RCC 7860 (cell line): ENCODE measurements at regions not wholly inside any gene's neighbourhood (a gene's known extent, or its start where the extent isn't known, plus 50 kb on each side); places are given as distances from the start of the nearest gene placed in this dataset.
"Not testable (repeated sequence)": the region's sequence is repeated elsewhere in the genome, so short reads cannot be mapped to it uniquely, and the experiment has no call there.

Source experiments
- DNase-seq: peaks from one replicate; pipeline ENCODE4 v3.0.0-alpha.2; 2015; ENCODE audit warnings: low spot score
- FAIRE-seq: peaks from 2 replicates; lab custom pipeline; 2012; peaks lifted over from hg19 to GRCh38; lab: Jason Lieb, UNC

DNA sequence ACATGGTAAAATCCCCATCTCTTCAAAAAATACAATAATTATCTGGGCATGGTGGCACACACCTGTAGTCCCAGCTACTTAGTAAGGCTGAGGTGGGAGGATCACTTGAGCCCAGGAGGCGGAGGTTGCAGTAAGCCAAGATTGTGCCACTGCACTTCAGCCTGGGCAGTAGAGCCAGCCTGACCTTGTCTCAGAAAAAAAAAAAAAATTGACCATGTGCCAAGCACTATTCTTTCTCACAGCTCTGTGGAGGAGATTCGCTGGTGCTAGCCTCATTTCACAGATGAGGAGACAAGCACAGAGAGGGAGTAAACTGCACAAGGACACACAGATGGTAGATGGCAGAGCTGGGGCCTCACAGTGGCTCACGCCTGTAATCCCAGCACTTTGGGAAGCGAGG, 131.8 kb upstream of the JARID2 start:
- no peak for FAIRE-seq
- DNase-seq: no peak

DNA sequence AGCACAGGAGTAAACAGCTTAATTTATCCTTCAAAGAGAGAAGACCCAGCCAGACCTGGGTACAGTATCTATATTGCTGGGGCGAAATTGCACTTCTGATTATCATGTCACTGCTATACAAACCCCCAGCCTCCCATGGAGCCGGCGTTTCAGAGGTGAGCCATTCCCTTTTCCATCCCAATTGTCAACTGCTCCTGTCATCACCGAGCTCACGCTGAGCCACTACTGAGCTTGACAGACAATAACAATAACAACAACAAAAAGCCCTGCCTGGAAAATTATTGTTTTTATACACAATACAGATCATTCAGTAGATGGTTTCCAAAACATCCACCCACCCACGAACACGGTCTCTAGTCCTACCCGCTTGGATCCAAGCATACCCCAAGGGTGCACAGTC, 129.0 kb upstream of the JARID2 start:
- FAIRE-seq (no peak), DNase-seq (no peak)

DNA sequence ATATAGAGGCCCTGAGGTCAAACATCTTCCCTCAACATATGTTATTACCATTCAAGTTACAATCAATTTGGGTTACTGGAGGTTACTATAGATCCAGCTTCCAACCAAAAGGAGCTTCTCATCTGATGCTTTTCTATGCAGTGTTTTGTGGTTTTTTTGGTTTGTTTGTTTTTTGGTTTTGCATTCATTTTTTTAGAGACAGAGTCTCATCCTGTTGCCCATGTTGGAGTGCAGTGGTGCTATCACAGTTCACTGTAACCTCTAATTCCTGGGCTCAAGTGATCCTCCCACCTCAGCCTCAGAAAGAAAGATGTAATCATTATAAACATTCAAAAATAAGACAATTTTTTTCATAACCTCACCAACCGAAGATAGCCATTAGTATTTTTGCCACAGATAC, 124.4 kb upstream of the JARID2 start:
- FAIRE-seq (no peak), DNase-seq (no peak)

DNA sequence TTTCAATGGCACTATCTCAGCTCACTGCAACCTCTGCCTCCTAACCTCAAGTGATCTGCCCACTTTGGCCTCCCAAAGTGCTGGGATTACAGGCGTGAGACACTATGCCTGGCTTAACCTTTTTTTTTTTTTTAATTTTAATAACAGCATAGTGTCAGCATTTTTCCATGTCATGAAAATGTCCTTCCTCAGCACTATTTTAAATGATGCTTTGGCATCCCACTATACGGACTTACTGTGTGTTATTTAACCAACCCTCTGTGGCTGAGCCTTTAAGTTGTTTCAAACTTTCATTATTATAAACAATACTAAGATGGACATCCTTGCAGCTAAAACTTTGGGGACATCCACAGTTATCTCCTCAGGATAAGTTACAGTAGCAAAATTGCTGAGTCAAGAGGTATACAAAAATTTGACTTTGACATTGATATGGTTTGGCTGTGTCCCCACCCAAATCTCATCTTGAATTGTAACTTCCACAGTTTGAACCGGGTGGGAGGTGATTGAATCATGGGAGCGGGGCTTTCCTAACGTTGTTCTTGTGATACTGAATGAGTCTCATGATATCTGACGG, 123.8 kb upstream of the JARID2 start:
- no peak for FAIRE-seq
- no peak for DNase-seq

DNA sequence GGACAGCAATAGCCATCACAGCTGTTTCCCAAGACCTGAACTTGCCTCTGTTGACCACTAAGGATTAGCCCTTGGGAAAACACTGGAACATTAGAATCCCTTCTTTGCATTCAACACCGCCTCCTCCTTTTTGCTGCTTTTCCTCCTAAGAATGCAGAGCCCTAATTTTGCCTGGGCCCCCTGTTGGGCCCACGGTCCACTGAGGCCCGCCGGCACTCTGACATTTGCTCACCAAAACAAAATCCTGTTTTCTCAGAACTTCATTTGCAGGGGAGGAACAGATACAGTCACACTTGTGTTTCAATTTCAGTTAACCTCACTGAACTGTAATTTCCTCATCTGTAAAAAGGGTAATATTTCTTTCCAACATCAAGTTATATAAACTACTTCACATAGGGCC, 116.0 kb upstream of the JARID2 start:
- DNase-seq: no peak
- FAIRE-seq: no peak

DNA sequence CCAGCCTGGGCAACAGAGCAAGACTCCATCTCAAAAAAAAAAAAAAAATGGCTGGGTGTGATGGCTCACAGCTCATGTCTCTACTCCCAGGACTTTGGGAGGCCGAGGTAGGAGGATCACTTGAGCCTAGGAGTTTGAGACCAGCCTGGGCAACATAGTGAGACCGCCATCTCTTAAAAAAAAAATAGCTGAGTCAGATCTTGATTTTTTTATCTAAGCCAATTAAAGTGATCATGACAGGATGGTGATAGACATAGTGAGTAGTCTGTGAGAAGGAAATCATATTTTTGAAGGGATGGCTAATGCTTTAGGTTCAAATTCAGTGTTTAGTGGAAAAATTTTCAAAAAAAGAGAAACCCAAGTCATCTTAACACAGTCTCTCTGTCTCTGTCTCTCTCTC, 114.6 kb upstream of the JARID2 start:
- no peak for DNase-seq
- no peak for FAIRE-seq

DNA sequence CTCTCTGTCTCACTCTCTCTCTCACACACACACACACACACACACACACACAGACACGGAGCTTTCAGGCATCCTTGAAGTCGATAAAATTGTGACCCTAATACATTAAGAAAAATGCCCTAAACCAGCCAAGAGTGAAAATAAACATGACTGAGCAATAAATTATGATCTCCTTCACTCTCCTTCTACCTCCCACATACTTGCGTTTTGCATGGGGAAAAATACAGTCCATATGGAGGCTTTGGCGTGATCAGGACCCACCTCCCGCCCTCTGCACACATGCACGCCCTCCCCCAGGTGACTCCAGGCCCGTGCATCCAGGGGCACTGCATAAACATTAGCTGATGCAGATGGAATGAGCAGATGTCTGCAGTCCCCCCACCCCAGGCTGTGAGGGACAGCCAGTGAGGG, 114.2 kb upstream of the JARID2 start:
- no peak for FAIRE-seq
- no peak for DNase-seq

DNA sequence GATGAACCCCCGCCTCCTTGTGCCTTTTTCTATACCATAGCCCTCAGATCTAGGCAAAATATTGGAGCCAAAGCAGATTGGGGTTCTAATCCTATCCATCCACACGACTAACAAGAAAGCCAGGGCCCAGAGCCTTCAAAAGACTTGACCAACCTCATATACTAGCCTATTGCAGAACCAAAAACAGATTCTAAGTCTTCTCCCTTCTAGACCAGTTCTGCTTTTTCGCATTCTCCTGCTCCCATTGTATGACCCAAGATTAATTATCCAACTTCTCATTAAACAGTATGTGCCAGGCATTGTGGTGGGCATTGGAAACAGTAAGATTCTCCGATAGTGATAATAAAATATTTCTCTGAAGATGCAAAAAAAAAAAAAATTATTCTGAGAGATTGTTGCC, 113.7 kb upstream of the JARID2 start:
- FAIRE-seq (no peak), DNase-seq (no peak)

DNA sequence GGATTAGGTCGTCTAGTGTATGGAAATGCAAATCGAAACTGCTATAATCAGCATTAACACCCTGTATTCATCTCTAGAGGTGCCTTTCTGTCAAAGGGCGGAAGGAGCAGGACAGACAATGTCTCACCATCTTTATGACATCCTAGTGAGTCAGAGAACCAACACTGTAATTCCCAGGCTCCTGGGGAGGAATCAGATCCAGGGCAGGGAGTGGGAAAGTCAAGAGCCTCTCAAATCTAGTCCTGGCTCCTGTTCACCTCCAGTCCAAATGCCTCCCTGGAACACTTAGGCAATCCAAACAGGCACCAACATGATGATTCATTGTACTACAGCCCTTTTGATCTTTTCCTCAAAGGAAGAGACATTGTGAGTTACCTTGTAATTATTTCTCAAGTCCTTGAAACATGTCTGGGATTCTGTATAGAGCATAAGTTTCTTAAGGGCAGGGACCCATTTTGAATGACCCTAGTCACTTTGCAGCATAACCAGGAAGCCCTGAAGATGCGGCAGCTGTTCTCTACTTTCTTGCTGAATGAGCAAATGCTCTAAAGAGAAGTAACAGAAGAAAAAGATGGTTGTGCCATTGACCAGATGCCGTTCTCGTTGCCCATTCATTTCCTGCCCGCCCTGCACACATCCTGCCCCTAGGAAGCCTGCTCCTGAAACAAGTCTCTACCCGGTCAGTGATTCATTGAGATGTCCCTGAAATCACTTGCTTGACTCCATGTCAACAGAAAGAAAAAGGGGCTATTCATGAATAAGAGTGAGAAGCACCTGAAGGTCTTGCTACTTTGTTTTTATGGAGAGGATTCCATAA, 112.8 kb upstream of the JARID2 start:
- DNase-seq: peak; percentile 94
- peak; percentile 89 for FAIRE-seq

DNA sequence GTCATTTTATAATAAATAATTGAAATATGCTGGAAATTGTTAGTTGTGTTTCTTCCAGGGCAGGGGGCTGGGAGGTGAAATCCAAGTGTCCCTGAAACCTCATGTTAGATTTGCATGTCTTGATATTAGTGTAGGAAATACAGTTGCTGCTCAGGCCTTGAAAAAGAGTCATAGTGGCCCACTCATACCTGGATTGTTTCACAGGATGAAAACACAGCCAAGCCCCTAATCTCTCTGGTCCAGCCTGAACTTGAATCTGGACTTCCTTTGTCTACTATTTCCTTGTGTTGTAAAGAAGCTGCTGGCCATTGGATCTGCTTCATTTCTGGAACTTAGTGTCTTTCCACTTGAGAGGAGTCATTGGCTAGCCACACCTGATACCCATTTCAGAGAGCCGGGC, 108.8 kb upstream of the JARID2 start:
- FAIRE-seq: no peak
- DNase-seq: no peak

DNA sequence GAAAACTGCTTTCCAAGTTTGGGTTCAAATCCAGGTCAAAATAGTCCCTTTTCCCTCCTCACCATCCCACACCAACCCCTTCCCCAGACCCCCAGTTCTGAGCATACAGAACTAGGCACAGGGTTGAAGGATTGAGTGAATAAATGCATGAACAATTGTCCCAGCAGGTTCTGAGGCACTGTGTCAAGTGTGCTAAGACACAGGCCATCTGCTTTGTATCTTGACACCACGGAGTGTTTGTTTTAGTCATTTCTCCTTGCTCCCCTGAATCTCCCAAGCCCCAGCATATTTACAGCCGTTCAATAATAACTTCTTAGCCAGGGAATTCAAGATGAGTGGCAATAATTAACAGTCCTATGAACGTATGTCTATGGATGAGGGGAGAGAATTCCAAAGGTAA, 102.8 kb upstream of the JARID2 start:
- FAIRE-seq (no peak), DNase-seq (no peak)

DNA sequence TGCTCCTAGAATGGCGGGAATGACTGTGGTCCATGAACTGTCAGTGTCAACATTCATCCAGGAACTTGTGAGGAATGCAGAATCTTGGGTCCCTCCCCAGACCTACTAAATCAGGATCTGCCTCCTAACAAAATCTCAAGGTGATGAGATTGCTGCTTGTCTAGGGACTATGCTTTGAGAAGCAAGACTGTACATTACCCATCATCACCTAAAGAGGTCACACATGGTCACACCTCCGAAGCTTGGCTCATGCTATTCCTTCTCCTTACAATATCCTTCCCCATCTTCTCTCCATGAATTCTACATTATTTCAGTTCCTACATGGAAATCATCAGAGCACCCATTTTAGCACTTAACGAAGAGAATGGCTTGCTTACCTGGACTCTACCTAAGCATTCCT, 102.3 kb upstream of the JARID2 start:
- FAIRE-seq (no peak), DNase-seq (no peak)

DNA sequence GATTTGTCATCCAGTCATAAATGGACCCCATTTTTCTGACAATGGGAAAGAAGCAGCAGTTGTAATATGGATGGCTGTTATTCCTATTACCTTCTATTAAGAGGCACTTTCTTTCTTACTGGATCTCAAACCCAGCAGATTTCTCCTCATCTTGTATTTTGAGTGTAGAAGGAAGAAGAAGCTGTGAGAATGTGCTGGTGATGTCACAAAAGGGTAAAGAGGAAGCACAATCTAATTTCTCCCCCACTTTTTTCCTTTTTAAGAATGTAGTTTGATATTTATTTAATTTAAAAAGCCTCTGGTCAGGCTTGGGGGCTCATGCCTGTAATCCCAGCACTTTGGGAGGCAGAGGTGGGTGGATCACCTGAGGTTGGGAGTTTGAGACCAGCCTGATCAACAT, 100.0 kb upstream of the JARID2 start:
- DNase-seq: no peak
- no peak for FAIRE-seq

DNA sequence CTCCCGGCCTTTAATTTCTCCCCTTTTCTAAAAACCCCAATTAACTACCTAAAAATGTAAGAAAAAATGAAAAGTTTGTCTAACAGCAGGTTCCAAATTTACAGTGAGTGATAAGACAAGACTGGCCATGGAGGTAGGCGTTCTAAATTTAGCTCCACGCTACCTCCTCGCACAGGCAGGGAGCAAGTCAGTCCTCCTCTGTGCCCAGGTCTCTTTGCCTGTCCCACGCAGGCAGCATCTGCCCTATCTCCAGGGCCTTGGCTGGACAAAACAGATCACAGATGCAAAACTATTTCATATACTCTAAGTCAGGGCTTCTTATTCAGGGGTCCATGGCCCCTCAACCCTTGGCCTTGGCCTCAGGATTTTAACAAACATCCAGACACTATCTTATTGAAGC, 98.0 kb upstream of the JARID2 start:
- DNase-seq: no peak
- no peak for FAIRE-seq

DNA sequence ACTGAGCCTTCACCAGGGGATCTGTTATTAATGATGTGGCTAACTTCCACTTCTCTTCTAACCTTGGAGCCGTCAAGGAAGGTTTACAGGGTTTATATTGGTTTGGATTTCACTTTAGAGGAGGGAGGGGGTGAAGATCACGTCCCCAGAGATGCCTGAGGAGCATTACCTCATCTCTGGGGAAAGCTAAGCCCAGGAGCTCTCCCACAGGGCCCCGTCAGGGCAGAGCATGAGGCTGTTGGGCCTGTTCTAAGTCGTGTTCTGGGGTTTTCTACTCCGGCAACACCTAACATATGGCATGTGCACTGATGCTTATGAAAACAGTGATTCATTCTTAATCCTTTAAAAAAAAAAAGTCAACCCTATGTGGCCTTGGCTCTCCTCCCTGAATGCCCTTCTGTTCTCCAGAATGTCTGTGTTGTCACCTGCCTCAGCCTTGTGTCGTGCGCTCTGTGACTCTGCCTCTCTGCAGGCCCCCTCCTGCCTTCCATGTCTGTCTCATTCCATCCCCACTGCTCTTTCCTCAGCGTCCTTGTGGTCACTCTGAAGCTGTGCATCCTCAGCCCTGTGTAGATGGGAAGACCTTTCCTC, 97.4 kb upstream of the JARID2 start:
- DNase-seq (peak; percentile 82), FAIRE-seq (peak; percentile 23)

DNA sequence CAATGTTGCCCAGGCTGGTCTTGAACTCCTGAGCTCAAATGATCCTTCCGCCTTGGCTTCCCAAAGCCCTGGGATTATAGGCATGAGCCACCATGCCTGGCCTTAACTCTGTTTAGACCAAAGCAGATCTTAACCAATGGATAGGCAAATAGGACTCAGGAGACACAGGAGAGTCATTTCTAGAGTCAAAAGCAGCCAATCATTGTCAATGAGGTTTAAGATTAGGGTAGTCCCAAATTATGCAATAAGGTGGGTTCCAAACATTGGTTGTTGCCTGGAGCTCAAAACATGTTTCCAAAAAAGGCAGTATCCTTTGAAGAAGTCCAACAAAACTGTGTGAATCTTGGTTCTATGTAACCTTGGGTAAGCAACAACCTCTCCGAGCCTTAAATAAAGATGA, 95.7 kb upstream of the JARID2 start:
- FAIRE-seq: no peak
- DNase-seq: no peak

DNA sequence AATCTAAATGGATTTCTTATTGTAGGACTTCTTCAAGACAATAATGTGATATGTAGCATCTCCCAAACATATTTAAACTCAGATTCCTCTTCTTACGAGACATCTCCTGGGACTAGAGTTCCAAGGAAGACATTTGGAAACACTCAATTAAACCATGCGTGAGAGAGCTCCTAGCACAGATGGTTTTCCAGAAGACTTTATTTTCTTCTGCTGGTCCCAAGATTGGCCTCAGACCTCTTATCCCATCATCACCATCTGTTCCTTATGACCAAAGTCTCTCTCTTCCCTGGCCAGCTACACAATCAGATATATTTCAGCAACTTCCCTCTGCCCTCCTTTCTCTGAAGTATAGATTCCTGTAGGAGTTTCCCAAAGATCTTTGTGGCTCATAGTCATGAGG, 93.2 kb upstream of the JARID2 start:
- DNase-seq (no peak), FAIRE-seq (no peak)

DNA sequence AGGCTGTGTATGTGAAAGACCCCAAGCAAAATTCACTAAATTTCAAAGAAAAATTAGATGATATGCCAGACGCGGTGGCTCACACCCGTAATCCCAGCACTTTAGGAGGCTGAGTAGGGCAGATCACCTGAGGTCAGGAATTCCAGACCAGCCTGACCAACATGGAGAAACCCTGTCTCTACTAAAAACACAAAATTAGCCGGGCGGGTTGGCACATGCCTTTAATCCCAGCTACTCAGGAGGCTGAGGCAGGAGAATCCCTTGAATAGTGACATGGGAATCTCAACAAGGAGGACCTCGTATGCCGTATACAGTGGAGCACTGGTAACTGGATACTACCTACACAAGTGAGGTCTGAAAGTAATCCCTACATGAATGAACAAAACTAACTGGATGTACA, 92.7 kb upstream of the JARID2 start:
- FAIRE-seq (no peak), DNase-seq (no peak)

DNA sequence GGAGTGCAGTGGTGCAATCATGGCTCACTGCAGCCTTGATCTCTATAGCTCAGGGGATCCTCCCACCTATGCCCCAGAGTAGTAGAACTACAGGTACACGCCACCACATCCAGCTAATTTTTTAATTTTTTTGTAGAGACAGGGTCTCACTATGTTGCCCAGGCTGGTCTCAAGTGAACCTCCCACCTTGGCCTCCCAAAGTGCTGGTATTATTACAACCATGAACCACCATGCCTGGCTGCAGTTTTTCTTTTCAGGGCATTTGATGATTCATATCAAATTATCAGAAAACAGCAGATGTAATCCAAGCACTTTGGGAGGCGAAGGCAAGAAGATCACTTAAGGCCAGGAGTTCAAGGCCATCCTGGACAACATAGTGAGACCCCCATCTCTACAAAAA, 88.4 kb upstream of the JARID2 start:
- FAIRE-seq (no peak), DNase-seq (no peak)

DNA sequence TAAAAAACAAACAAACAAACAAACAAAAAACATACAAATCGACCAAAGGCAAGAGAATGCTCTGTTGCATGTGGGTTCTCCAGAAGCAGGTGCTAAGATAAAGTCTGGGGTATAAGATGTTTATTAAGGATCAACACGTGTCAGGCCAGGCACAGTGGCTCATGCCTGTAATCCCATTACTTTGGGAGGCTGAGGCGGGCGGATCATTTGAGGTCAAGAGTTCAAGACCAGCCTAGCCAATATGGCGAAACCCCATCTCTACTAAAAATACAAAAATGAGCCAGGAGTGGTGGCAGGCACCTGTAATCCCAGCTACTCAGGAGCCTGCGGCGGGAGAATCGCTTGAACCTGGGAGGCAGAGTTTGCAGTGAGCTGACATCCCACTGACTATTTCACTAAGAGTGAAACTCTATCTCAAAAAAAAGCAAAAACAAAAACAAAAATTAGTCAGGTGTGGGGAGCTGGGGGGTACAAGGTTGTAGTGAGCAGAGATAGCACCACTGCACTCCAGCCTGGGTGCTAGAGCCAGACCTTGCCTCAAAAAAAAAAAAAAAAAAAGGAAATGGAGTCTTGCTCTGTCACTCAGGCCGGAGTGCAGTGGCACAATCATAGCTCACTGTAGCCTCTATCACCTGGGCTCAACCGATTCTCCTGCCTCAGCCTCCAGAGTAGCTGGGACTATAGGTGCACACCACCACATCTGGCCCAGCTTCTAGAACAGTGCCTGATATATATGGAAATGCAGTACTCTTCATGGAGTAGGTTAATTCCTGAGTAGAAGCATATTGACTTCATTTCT, 86.8 kb upstream of the JARID2 start:
- FAIRE-seq (no peak), DNase-seq (no peak)

DNA sequence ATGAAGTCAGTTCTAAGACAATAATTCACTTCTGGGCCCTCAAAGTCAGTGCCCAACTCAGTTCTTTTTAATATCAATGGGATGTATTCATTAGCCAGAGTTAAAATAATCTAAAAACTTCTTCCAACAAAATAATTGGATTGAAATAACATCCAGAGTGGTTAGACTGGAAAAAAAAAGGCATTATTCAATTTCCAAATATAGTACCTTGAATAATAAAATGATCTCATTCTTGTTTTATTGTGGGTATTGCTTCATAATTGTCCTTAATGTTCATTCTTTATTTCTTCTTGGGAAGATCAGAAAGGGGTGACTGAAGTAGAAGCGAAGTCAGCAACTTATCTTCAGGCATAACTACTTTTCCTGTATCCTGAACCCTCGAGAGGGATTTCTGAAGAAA, 85.1 kb upstream of the JARID2 start:
- FAIRE-seq (no peak), DNase-seq (no peak)

DNA sequence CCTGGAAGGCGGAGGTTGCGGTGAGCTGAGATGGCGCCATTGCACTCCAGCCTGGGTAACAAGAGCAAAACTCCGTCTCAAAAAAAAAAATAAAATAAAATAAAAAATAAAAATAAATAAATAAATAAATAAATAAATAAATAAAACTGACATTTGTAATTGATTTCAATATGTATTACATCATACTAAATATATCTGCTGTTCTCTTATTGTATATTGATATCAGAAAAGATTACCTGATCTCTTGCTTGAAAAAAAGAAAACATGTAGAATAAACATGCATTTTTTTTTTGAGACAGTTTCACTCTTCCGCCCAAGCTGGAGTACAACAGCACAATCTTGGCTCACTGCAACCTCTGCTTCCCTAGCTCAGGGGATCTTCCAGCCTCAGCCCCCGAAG, 81.0 kb upstream of the JARID2 start:
- FAIRE-seq, DNase-seq: not testable (repeated sequence)
